COLO829 (cell line): ENCODE measurements at regions not wholly inside any gene's neighbourhood (a gene's known extent, or its start where the extent isn't known, plus 50 kb on each side); places are given as distances from the start of the nearest gene placed in this dataset.
A peak's percentile ranks its signal among the peaks of the same experiment; 100 is the strongest.

Source experiments
- DNase-seq: peaks from one replicate; pipeline ENCODE4 v3.0.0; 2012; ENCODE audit warnings: low spot score

DNA sequence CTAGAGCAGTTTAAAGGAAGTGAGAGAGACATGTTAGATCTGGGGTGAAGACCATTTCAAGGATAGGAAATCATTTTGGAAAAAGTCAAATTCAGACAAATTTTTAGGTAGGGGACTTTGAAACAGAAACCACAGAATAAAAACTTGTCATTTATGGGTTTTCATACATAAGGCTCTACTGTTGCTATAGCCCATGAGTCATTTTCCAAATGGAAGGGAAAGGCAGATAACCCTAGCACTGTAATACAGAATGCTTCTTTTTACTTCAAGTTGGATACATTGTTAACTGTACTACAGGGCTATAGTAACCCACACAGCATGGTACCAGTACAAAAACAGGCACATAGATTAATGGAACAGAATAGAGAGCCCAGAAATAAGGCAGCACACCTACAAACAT is 455.4 kb downstream of the EBF1 start:
- no peak for DNase-seq

DNA sequence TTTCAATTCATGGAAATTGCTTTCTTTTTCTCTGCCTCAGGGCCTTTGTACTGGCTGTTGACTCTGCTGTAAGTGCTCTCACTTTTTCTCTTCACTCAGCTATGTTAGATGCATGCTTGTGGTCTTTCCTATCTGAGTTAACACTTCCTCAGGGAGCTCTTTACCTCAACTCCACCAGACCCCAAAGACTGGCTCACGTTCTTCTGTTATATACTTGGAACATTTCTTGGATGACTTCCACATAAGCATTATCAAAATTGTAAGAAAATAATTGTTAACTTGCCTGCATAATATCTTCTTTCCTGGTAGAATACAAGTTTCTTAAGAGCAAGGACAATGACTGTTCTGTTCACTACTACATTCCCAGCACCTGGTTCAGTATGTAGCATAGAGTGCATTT is 455.9 kb downstream of the EBF1 start:
- peak; percentile 62 for DNase-seq

DNA sequence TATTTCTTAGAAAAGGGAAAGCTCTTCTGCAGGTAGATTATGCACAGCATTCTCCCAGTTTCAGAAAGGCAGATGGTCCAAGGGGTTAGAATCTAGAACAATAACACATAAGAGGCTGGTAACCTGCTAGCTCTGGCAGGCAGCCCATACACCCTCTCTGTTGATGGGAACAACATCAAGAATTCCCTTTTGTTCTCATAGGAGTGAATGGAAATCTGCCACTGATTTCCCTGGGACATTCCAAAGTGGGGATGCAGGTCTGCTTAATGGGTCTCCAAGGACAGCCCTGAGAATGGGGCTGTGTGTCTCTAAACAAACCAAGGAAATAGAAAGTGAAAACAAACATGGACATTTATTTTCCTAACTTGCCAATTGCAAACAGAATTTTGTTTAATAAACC is 456.8 kb downstream of the EBF1 start:
- no peak for DNase-seq

DNA sequence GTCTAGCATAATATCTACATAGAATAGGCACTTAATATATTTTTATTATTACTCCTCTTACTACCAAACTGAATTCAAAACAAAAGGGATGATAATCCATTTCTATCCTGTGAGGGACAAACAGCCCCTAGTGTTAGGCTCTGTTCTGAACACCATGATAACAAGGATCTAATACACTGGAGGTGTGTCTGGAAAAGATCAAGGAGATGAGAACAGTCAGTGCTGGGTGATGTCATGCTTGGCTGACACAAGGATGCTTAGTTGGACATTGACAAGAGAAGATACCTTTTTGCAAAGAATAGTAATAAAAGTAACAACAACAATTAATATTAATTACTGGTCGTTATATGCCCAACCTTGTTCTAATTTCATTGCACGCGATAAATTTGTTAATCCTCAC is 458.7 kb downstream of the EBF1 start:
- no peak for DNase-seq

DNA sequence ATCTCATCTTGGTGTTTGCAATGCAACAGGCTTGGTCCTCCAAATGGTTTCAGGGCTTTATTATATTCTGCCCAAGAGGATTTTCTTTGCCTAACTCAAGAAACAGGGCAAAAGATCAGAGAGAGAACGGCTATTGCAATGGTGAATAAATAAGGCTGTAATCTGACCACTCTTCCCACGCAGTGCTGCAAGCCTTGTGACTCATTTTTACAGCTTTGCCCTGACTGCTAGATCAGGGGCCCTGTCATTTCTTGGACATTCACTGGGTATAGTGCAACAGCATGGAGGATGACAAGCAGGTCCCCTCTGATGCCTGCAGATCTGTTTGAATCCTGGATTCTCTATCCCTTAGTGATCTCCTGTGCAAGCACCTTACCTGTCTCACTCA is 459.1 kb downstream of the EBF1 start:
- peak; percentile 29 for DNase-seq

DNA sequence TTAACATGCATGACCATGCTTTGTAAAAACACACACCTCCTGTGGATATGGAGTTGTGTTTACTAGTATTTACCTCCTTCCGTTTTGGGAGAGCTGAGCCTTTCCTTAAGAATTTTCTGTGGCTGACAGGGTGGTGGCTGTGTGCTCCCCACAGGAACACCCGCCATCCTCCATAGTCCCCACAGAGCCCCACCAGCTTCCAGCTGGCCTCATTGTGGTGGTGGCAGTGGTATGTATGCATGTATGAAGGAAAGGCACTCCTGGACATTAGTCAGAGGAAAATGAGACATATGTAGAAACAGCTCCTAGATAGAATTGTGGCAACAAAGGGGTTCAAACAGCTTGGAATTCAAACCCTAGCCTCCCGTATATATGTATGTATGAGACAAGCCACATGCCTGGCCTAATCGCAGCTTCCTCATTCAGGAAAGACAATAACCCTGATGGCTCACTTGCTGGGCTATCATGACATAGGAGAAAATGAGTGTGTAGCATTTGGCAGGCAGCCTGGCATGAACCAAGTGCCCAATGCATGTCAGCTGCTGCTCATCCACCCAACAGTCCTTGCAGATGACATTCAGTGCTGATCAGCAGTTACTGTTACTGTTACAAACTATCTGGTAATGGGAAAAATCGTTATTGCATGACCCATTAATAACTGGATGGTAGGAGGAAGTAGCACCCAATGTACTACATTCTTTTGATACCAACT is 459.7 kb downstream of the EBF1 start:
- DNase-seq, result no peak

DNA sequence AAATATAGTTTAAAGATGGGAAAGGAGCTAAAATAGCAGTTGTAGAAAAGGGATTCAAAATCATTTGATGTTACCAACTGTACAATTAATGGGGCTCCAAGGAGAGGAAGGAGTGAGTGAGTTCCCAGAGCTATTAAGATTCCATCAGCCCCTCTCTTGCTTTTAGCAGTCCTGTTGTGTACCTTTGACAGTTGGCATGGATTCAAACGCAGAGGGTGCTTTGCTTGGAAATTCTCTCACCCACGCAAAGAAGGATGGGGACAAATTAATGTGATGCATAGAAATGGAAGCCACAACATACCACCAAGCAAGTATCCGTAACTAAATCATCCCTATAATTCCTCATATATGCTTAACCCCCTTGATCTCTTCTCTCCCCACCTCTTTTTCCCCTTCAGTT is 461.3 kb downstream of the EBF1 start:
- DNase-seq, result no peak

DNA sequence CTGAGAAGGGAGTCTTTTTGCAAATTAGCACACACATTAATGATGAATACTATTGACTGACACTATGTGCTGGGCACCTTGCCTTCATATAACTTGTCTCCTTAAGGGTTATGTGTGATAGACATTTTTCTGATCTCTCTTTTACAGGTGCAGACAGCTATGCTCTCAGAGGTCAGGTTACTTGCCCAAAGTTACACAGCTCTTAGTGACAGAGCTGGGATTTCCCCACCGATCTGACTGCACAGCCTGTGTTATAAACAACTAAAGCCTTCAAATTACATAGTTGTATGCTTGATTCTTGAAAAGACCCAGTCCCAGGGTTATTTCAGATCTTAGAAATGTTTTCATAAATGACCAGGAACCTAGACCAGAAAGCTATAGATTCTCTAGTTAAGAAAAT is 462.7 kb downstream of the EBF1 start:
- no peak for DNase-seq

DNA sequence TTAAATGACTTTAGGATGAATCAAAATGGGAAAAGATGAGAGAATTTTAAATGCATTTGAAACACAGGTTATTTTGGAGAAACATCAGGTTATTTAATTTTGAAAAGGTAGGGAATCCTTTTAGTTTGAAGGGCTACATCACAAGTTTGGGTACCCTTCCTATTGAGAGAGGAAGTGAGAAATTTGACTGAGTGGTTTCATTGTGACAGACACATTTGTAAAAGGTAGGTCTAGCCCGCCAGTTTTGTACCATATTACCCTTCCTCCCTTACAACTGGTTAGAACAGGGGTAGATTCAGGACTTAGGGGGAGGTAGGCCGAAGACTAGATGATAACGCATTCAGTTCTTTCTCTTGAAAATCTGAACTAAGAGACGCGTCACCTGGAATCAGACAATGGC is 464.2 kb downstream of the EBF1 start:
- no peak for DNase-seq

DNA sequence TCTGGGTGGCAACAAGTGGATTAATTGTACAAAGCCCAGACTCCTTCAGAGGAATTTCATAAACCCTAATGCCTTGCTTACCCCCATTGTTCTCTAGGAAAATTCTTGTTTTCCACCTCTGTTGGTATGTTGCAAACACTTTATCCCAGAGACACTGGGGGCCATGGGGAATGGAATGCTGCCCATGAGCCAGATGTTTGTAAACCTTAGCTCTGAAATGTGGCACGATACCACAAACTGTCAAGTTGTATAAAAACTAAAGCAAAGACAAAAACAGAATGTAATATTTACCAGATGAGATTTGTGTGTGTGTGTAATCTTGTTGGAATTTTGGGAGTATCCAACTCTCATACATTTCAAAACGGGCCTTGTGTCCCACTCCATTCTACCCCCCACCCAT is 465.0 kb downstream of the EBF1 start:
- DNase-seq, result no peak

DNA sequence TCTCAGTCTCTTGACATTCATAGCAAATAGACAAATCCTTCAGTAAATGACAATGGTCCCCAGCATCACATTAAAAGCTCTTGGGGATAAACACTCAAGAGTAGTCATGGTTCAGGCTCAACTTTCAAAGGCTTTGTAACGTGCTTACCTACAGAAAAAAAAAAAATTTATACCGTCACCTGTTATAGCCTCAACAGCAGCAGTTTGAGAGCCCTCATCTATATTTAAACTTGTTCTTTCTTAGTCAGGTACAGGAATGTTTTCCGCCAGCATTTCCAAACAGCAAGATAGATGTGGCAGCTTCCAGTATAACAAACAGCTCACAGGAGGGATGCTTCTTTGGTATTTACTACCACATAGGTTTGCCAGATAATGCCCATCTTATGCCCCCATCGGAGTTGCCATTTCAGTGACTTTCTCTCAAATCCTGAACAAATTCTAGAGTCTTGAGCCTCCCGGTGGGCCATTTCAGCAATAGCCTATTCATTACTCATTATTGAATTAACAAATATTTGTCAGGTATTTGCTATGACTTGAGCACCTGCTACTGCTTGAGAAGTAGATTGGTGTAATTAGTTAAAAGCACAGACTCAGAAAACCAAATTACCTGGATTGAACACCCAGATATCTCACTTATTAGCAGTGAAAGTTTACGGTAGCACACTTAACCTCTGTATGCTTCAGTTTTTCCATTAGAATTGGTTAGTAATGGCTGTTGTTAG is 470.0 kb downstream of the EBF1 start:
- no peak for DNase-seq

DNA sequence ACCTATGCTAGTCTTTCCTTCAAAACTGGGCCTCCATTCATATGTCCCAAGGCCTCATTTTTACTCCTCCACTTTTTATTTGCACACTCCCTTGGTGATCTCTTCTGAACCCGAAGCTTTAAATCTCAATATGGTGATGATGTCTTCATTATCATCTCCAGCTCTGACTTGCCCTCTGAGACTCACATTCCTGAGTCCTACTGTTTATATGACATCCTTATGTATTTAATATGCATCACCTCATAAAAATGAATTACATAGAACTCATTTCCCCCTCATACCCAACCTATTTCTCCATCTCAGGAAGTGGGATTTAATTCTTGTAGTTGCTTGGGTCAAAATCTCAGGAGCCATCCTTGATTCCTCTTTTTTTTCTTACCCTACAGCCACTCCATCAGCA is 473.0 kb downstream of the EBF1 start:
- no peak for DNase-seq

DNA sequence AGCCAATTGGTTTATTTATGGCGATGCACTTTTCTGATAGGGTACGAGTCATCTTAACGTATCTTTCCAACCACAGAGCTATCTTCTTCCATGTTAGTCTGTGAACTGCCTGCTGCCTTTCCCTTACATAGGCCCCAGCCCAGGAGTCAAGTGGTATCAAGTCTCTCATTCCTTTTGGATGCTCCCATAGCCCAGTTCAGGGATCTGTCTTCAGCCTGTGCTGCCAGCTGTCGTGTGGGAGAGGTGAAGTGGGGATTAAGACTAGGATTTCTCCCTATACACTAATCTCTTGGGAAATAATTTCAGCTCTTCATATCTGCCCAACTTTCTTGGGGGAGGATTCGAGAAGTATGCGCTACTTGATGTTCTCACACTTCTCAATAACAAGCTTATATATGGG is 475.7 kb downstream of the EBF1 start:
- DNase-seq, result no peak

DNA sequence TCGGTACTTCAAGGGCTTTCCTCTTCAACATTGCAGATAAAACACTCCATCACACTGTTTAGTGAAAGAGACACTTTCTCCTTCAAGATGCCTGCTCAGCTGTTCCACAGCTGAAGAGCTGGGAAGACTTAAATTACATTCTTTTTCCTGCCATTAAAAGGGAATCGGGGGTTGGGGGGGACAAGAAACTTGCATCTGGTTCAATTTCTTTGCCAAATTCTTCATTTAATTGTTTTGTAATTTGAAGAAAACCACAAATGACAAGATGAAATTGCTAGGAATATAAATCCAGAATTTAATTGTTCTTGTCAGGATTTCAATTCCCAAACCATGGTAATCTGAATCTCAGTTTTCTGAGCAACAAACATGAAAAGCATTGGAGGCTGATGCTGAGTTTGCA is 478.3 kb downstream of the EBF1 start:
- DNase-seq, result no peak

DNA sequence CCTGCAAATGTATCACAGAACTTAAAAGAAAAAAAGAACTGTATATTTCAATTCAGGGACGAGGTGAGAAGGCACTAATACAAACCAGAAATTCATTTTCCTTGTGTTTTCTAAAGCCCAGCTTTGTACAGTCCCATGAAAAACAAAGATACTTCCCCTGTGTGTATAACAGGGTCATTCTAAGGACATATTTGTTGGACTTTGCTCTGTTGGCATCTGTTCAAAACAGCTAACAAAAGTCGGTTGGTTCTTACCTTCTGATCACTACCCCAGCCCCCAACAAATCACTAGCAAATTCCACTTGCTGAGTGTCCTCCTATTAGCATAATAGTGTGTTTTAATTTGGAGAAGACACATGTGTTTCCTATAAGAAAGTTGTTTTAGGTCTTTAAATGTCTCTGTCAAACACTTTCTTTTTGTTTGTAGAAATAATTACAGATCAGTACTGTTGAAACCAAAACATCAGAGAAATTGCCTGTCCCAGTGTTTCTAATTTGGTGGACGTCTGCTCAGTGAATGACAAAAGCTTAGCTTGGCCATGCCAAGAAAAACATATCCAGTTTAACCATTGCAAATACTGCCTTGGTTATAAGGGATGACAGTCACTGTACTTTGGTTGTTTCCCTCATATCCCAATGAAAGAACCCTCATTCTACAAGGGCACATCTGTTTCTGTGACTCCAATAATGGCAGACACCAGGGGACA is 480.5 kb downstream of the EBF1 start:
- no peak for DNase-seq

DNA sequence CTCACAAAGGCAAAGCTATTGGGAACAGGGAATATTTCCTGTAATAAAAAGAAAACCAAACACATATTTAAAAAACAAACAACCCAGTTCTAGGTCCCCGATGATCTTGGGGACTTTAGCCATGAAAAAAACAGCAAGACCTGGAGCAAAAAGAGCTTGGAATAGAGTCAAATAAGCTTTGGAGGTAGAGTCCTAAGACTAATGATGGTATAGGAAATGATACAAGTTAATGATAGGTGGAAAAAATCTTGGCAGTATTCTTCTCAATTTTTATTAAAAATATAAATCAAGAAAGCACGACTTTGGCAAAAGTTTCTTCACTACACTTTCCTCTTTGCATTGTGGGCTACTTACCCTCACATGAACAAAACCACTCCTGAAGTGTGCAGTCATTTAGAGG is 481.5 kb downstream of the EBF1 start:
- DNase-seq, result no peak

DNA sequence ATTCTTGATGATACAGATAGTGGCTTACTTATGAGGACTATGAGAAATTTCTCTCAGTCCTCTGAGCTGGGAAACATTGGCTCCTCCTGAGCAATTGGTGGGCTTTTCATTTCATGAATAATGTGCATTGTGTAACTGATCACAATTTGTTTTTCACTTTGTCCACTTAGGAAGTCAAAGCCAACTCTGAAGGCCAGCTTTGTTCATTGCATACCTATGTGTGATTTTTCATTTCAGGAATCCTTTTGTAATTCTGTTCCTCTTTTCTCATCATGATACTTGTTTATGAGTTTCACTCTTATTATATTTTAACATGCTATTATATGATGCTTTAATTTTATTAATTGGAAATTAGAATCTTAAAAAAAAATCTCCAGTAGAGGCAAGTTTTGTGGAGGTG is 483.0 kb downstream of the EBF1 start:
- no peak for DNase-seq

DNA sequence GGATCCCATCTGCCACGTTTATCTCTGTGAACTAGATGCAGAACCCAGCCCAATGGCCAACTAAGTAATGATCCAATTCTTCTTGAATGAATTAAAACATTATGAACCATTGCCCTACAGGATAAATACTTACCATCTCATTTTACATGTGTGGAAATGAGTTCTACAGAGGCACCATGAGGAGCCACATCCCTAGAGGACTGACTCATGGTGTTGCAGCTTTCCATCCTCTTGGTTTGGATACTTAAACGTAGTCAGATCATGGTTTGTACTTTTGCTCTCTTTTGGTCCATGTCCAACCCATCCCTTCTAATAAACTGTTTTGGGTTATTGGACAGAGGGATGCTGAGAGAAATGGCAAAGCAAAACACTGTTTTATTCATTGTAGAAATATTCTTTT is 484.8 kb downstream of the EBF1 start:
- no peak for DNase-seq

DNA sequence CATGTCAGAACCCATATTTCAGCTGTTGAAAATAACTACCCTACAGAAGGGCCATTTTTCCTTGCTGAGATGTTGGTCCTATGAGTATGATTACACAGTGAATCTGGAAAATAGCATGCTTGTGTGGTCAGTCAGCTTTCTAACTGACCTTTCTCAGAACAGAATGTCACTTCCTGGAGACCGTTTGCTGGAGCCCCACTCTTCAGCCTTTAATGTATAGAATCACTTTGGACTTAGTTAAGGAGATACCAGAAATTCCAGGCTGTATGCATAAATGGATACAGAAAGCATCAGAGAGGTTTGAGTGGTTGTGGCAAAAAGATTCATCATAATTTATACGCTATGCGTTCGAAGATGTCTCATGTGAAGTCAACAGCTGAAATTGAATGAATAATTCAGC is 488.1 kb downstream of the EBF1 start:
- no peak for DNase-seq

DNA sequence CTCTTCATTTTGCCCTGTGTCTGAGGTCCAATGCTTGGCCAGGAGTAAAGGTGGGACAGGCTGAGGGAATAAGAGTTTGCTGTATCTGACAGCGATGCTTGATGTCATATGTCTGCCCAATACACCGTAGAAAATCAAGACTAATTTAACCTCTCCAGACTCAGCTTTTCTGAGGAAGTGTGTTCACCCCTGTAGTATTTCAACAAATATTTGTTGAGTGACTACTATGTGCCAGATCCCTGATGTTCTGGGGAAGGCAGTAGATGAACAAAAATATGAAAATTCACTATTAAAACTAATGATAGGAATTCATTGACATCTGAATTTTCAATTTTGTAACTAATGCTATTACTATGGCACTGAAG is 489.7 kb downstream of the EBF1 start:
- no peak for DNase-seq

DNA sequence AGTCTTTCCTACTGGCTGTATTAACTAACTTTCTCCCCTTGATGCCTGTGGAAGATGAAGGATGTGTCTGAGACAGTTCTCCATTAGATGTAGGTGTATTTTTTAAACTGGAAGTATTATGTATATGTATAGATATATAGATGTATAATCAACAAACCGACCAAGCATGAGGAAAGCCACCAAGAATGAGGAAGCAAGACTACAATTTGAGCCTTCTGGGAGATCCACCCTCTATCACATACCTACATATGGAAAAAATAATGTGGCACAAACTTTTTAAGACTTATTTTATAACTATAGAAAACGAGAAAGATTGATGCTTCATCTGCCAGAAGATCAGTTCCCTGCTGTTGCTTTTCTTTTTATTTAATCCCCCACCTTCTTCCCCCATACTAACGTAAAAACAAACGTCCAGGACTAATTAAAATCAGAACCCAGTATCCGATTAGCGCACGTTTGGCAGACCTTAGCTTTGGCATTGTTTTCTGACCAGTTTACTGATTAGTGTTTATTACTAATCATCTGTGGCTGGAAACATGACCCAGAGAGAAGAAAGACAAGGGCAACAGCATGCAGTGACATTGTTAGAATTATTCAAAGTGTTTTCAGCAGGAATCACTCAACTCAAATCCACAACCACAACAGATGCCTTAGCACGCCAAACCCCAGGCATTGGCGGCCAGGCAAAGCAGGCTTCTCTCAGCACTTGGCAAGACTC is 490.2 kb downstream of the EBF1 start:
- DNase-seq, result no peak

DNA sequence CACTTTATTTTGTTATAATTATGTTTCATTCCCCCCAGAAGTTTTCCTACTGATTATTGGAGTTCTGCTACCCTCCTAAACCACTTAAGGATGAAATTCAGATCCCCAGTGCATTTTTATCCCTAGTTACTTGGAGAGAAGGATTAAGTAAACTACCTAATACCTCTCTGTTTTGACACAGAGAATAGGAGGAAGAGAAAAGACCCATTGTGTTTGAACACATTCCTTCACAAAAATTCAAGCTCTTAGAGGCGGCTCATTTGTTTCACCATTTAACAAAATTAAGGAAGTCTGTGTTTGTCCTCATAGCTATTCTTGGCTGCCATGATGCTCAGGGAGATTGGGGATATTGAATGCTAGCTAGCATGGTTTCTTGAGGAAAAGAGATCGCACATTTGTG is 492.6 kb downstream of the EBF1 start:
- no peak for DNase-seq

DNA sequence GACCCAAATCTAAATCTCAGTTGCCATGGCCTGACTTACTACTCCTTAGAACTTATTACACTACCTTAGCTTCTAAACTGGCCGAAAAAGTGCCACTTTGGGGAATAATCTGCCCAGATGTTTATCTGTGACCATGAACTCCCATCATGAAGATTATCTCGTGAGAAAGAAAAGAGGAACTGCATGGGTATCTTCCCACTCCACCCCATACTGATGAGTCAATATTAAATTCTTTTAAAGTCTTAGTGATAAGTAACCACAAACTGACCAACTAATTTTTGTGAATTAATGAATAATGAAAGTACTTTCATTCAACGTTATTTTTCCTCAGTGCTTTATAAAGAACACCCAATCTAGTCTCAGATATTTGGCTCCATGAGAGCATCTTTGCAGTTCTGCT is 493.5 kb downstream of the EBF1 start:
- DNase-seq, result no peak
